GM12891 (cell line): ENCODE measurements at regions not wholly inside any gene's neighbourhood (a gene's known extent, or its start where the extent isn't known, plus 50 kb on each side); places are given as distances from the start of the nearest gene placed in this dataset.

Experiments used
- POLR2A ChIP-seq: IDR thresholded peaks from 2 replicates; pipeline ENCODE4 v1.6.1; 2011; ENCODE audit warnings: low read depth, low read length, control low read depth
- POLR2AphosphoS5 ChIP-seq: IDR thresholded peaks from 2 replicates; pipeline ENCODE4 v1.6.1; 2011; ENCODE audit warnings: low read depth, low read length, control low read depth

- TF ChIP-seq POLR2A (no peak), POLR2AphosphoS5 (no peak)
These were observed 90.1 kb upstream of the CELF2 start for GRCh38 chr10:10927608-10928007.
